Neural cell (in vitro differentiated cells): ENCODE measurements at regions not wholly inside any gene's neighbourhood (a gene's known extent, or its start where the extent isn't known, plus 50 kb on each side); places are given as distances from the start of the nearest gene placed in this dataset.

ENCODE experiments used
- H2AFZ ChIP-seq: fragments of 200-600, 300-800 bp; sonication (generic), shearing (Covaris generic); 2 replicates; pipeline ENCODE4 v1.6.0; 2014; ENCODE audit warnings: low read depth, mild to moderate bottlenecking, antibody characterized with exemption, low read length, moderate library complexity
- H3F3A ChIP-seq: fragments of 200-600 bp; shearing (Covaris generic); 2 replicates; pipeline ENCODE4 v1.6.1; 2016; ENCODE audit warnings: mild to moderate bottlenecking, moderate library complexity, mixed read lengths, antibody characterized with exemption, low read length; ENCODE audit not compliant: insufficient read depth, poor library complexity, severe bottlenecking
- H3K27ac ChIP-seq: fragments of 200-600, 300-800 bp; sonication (generic), shearing (Covaris generic); 2 replicates; pipeline ENCODE4 v1.5.1; 2014; ENCODE audit warnings: mild to moderate bottlenecking, low read length, moderate library complexity
- H3K27me3 ChIP-seq: fragments of 300-800, 200-600 bp; sonication (generic), shearing (Covaris generic); 2 replicates; pipeline ENCODE4 v1.6.0; 2014; ENCODE audit warnings: mild to moderate bottlenecking, low read depth, low read length, moderate library complexity; ENCODE audit not compliant: insufficient read depth
- H3K36me3 ChIP-seq: fragments of 300-800, 200-600 bp; sonication (generic), shearing (Covaris generic); 2 replicates; pipeline ENCODE4 v1.5.1; 2014; ENCODE audit warnings: mild to moderate bottlenecking, antibody characterized with exemption, low read length, moderate library complexity; ENCODE audit not compliant: insufficient read depth
- H3K4me2 ChIP-seq: fragments of 300-800, 200-600 bp; sonication (generic), shearing (Covaris generic); 2 replicates; pipeline ENCODE4 v1.6.0; 2014; ENCODE audit warnings: mild to moderate bottlenecking, low read length
- H3K4me3 ChIP-seq: fragments of 300-800, 200-600 bp; sonication (generic), shearing (Covaris generic); 2 replicates; pipeline ENCODE4 v1.5.1; 2014; ENCODE audit warnings: mild to moderate bottlenecking, low read length, moderate library complexity
- H3K79me2 ChIP-seq: fragments of 200-600 bp; shearing (Covaris generic); replicated peaks from 2 replicates; pipeline ENCODE4 v1.6.0; 2014; ENCODE audit warnings: mild to moderate bottlenecking, low read length, moderate library complexity; ENCODE audit not compliant: insufficient read depth
- H3K9ac ChIP-seq: fragments of 300-800, 200-600 bp; sonication (generic), shearing (Covaris generic); 2 replicates; pipeline ENCODE4 v1.6.1; 2016; ENCODE audit warnings: mild to moderate bottlenecking, low read length, mixed read lengths
- H3K9me2 ChIP-seq: fragments of 200-600 bp; shearing (Covaris generic); 2 replicates; pipeline ENCODE4 v1.6.1; 2016; ENCODE audit warnings: mild to moderate bottlenecking, low read length, mixed read lengths; ENCODE audit not compliant: insufficient read depth
- H3K9me3 ChIP-seq: fragments of 200-600, 300-800 bp; sonication (generic), shearing (Covaris generic); 2 replicates; pipeline ENCODE4 v1.6.1; 2016; ENCODE audit warnings: mild to moderate bottlenecking, mixed run types, low read length, moderate library complexity, mixed read lengths
- H4K20me1 ChIP-seq: fragments of 200-600 bp; shearing (Covaris generic); 2 replicates; pipeline ENCODE4 v1.6.1; 2016; ENCODE audit warnings: mild to moderate bottlenecking, mixed run types; ENCODE audit not compliant: insufficient read depth
- CTCF ChIP-seq: fragments of 450-650 bp; IDR thresholded peaks from 2 replicates; pipeline ENCODE4 v1.5.1; 2014; ENCODE audit warnings: antibody characterized with exemption, mild to moderate bottlenecking, moderate library complexity; ENCODE audit not compliant: poor library complexity, severe bottlenecking
- EP300 ChIP-seq: fragments of 450-650 bp; conservative IDR thresholded peaks from 2 replicates; pipeline ENCODE4 v1.6.1; 2014; ENCODE audit warnings: antibody characterized with exemption, mild to moderate bottlenecking, moderate library complexity; ENCODE audit not compliant: poor library complexity, severe bottlenecking
- EZH2 ChIP-seq: fragments of 200-600, 300-800 bp; shearing (Covaris generic), sonication (generic); IDR thresholded peaks from 2 replicates; pipeline ENCODE4 v1.6.1; 2014; ENCODE audit warnings: antibody characterized with exemption, low read length, borderline replicate concordance, mild to moderate bottlenecking; ENCODE audit not compliant: insufficient read depth, poor library complexity, severe bottlenecking
- MXI1 ChIP-seq: fragments of 450-650 bp; conservative IDR thresholded peaks from 2 replicates; pipeline ENCODE4 v1.6.1; 2014; ENCODE audit warnings: antibody characterized with exemption, mild to moderate bottlenecking; ENCODE audit not compliant: poor library complexity, severe bottlenecking
- POLR2AphosphoS5 ChIP-seq: IDR thresholded peaks from 2 replicates; pipeline ENCODE4 v1.6.1; 2012
- RAD21 ChIP-seq: fragments of 450-650 bp; conservative IDR thresholded peaks from 2 replicates; pipeline ENCODE4 v1.6.1; 2014; ENCODE audit warnings: antibody characterized with exemption, mild to moderate bottlenecking, moderate library complexity
- REST ChIP-seq: IDR thresholded peaks from 2 replicates; pipeline ENCODE4 v1.6.1; 2012; ENCODE audit warnings: borderline replicate concordance
- SMC3 ChIP-seq: fragments of 450-650 bp; conservative IDR thresholded peaks from 2 replicates; pipeline ENCODE4 v1.6.1; 2014; ENCODE audit warnings: antibody characterized with exemption, mild to moderate bottlenecking, moderate library complexity; ENCODE audit not compliant: poor library complexity
- TAF1 ChIP-seq: IDR thresholded peaks from 2 replicates; pipeline ENCODE4 v1.6.1; 2012; ENCODE audit warnings: low read depth

- Histone ChIP-seq H3K36me3 (no peaks in the 10 kb centered on the region), H3K27me3 (no peaks in the 10 kb centered on the region), H3K4me3 (no peak overlapping the region), H3K9ac (no peak overlapping the region), H3K9me3 (no peaks in the 10 kb centered on the region), H3F3A (no peaks in the 10 kb centered on the region), H4K20me1 (no peaks in the 10 kb centered on the region), H3K4me2 (no peak overlapping the region), H3K9me2 (no peaks in the 10 kb centered on the region), H2AFZ (no peak overlapping the region), H3K27ac (no peak overlapping the region), H3K79me2 (no peaks in the 10 kb centered on the region)
- TF ChIP-seq MXI1, result no peak
- no peak for TF ChIP-seq TAF1
- TF ChIP-seq EP300, result no peak
- TF ChIP-seq EZH2, result no peak
- TF ChIP-seq SMC3, result no peak
- no peak for TF ChIP-seq REST
- no peak for TF ChIP-seq CTCF
- TF ChIP-seq POLR2AphosphoS5, result no peak
- TF ChIP-seq RAD21, result no peak
Measured at GRCh38 chr14:50037852-50038251, 78.5 kb downstream of the VCPKMT start.

- Histone ChIP-seq H3K4me2 (no peak overlapping the region), H3K9me2 (no peaks in the 10 kb centered on the region), H4K20me1 (no peaks in the 10 kb centered on the region), H3K36me3 (no peaks in the 10 kb centered on the region), H3K4me3 (no peak overlapping the region), H3K79me2 (no peaks in the 10 kb centered on the region), H3K27me3 (no peaks in the 10 kb centered on the region), H2AFZ (no peak overlapping the region), H3F3A (no peaks in the 10 kb centered on the region), H3K9ac (no peak overlapping the region), H3K27ac (no peak overlapping the region), H3K9me3 (no peaks in the 10 kb centered on the region)
- TF ChIP-seq RAD21 (no peak), REST (no peak), EZH2 (no peak), EP300 (no peak), TAF1 (no peak), POLR2AphosphoS5 (no peak), MXI1 (no peak), SMC3 (no peak), CTCF (no peak)
Measured at GRCh38 chr14:50038398-50039119, 77.8 kb downstream of the VCPKMT start.
